ENCODE measurements at regions not wholly inside any gene's neighbourhood (a gene's known extent, or its start where the extent isn't known, plus 50 kb on each side); places are given as distances from the start of the nearest gene placed in this dataset.

GRCh38 chr5:107782561-107783169 lies 111.9 kb upstream of the EFNA5 start:
- Histone ChIP-seq H3K27me3 (no peaks in the 10 kb centered on the region), H3K4me1 (no peaks in the 10 kb centered on the region), H3K9me3 (no peaks in the 10 kb centered on the region), H3K4me3 (no peak overlapping the region), H3K36me3 (ENCODE audit: low read depth, missing control alignments) (no peaks in the 10 kb centered on the region), H3K27ac (no peak overlapping the region)
- no peak for DNase-seq
- intact Hi-C loops (cut with DNase I; ENCODE audit: low total_unique reads): no loop called here
- TF ChIP-seq POLR2A (IDR thresholded peaks at IDR 0.05) (no peak), CTCF (IDR thresholded peaks at IDR 0.05) (no peak)
- WGBS, 2 donors: 56 to 75% methylated on average over 4 of the region's 4 CpGs

- H3K27me3 ChIP-seq: no peaks in the 10 kb centered on the region
- no peak for DNase-seq
- WGBS, 2 donors: 36 to 38% methylated on average over 1 of the region's 1 CpG
- no peaks in the 10 kb centered on the region for H3K9me3 ChIP-seq
- intact Hi-C loops (cut with DNase I; ENCODE audit: low total_unique reads): no loop called here
- H3K4me3 ChIP-seq: no peak overlapping the region
- no peaks in the 10 kb centered on the region for H3K36me3 ChIP-seq (ENCODE audit: low read depth, missing control alignments)
- no peaks in the 10 kb centered on the region for H3K4me1 ChIP-seq
- H3K27ac ChIP-seq: no peak overlapping the region
- no peak for TF ChIP-seq POLR2A (IDR thresholded peaks at IDR 0.05)
- no peak for TF ChIP-seq CTCF (IDR thresholded peaks at IDR 0.05)
Observed at GRCh38 chr5:107781451-107781850, 110.7 kb upstream of the EFNA5 start.

GRCh38 chr5:107779437-107779836 lies 108.7 kb upstream of the EFNA5 start:
- Histone ChIP-seq H3K9me3 (no peaks in the 10 kb centered on the region), H3K27ac (no peak overlapping the region), H3K4me1 (no peaks in the 10 kb centered on the region), H3K36me3 (ENCODE audit: low read depth, missing control alignments) (no peaks in the 10 kb centered on the region), H3K27me3 (no peaks in the 10 kb centered on the region), H3K4me3 (no peak overlapping the region)
- WGBS, 2 donors: 92% methylated on average over 2 of the region's 2 CpGs
- intact Hi-C loops (cut with DNase I; ENCODE audit: low total_unique reads): no loop called here
- DNase-seq: no peak
- TF ChIP-seq CTCF (IDR thresholded peaks at IDR 0.05) (no peak), POLR2A (IDR thresholded peaks at IDR 0.05) (no peak)

DNA sequence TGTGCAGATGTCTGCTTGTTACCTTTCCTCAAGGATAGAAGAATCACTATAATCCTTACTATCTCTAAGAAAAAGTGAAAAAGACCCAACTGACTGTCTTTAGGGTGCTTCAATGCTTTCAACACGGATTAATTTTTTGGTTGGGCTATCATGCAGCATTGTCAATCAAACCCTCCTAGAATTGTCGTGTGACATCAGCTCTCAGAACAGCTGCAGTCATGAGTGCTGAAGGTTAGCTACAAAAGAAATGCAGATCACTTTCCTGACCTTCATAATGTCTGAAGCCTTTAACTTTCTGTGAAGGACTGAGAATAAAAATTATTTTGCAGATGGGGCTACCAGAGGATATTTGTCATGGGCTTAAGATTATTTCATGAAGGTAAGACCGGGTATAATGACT lies 107.9 kb upstream of the EFNA5 start:
- no peak overlapping the region for H3K27ac ChIP-seq
- H3K4me1 ChIP-seq: no peaks in the 10 kb centered on the region
- H3K4me3 ChIP-seq: no peak overlapping the region
- no peak for DNase-seq
- H3K36me3 ChIP-seq (ENCODE audit: low read depth, missing control alignments): no peaks in the 10 kb centered on the region
- intact Hi-C loops (cut with DNase I; ENCODE audit: low total_unique reads): no loop called here
- no peaks in the 10 kb centered on the region for H3K9me3 ChIP-seq
- 63 to 68% methylated on average over 3 of the region's 3 CpGs for WGBS, 2 donors
- no peak for TF ChIP-seq CTCF (IDR thresholded peaks at IDR 0.05)
- no peaks in the 10 kb centered on the region for H3K27me3 ChIP-seq
